Right lobe of liver (tissue), 6 donors: ENCODE measurements at regions not wholly inside any gene's neighbourhood (a gene's known extent, or its start where the extent isn't known, plus 50 kb on each side); places are given as distances from the start of the nearest gene placed in this dataset.
A peak's percentile ranks its signal among the peaks of the same experiment; 100 is the strongest.

ENCODE experiments used
- ATAC-seq, 4 donors: fragments of 200-7000 bp; cut with Tn5 transposase; one replicate each; pipeline ENCODE4 v1.9.1; 2020; ENCODE audit warnings: mild to moderate bottlenecking in 4 of 4, moderate library complexity in 4 of 4
- DNase-seq, 3 donors: peaks; one replicate each; pipeline ENCODE4 v3.0.0-alpha.2; 2020
- H3K27ac ChIP-seq, 3 donors: fragments of 200-600 bp; one replicate each; pipeline ENCODE4 v1.8.0; 2022
- H3K27me3 ChIP-seq, 2 donors: fragments of 200-600 bp; one replicate each; pipeline ENCODE4 v1.8.0; 2022
- H3K36me3 ChIP-seq, 4 donors: fragments of 200-600 bp; sonication (generic) in 1 of 4; one replicate each; pipeline versions ENCODE4 v1.5.1 to v1.8.0; 2017 to 2022; ENCODE audit warnings: control low read depth in 1 of 4
- H3K4me1 ChIP-seq, 4 donors: fragments of 200-600 bp; sonication (generic) in 1 of 4; one replicate each; pipeline versions ENCODE4 v1.5.1 to v1.8.0; 2017 to 2022; ENCODE audit warnings: control low read depth in 1 of 4
- H3K4me3 ChIP-seq, 3 donors: fragments of 200-600 bp; one replicate each; pipeline ENCODE4 v1.8.0; 2022
- H3K9me3 ChIP-seq, 4 donors: fragments of 200-600 bp; sonication (generic) in 1 of 4; one replicate each; pipeline versions ENCODE4 v1.5.1 to v1.8.0; 2017 to 2022; ENCODE audit warnings: control low read depth in 1 of 4
- CTCF ChIP-seq, 4 donors: fragments of 200-600 bp in 3 of 4; fragments of 450-650 bp in 1 of 4; IDR thresholded peaks; one replicate each; pipeline versions ENCODE4 v1.5.1 to v1.8.0; 2016 to 2022; ENCODE audit warnings: antibody characterized with exemption in 4 of 4, mild to moderate bottlenecking in 2 of 4
- POLR2A ChIP-seq: fragments of 450-650 bp; IDR thresholded peaks from one replicate; pipeline ENCODE4 v1.6.1; 2017; ENCODE audit warnings: antibody characterized with exemption, mild to moderate bottlenecking
- WGBS: methylation state at CpG from one replicate; pipeline ENCODE4 v1.1.6; 2018; ENCODE audit warnings: low coverage, low lambda C conversion rate; ENCODE audit not compliant: insufficient coverage; ENCODE audit errors: missing lambda C conversion rate; 5-methylcytosine and 5-hydroxymethylcytosine counted together
- intact Hi-C, 2 donors: fragments of 100-400 bp; cut with DNase I; formaldehyde crosslinking; loops; one replicate each; pipeline versions ENCODE4 v1.11.2 to v1.14.1; 2022
- donor health status: DM: no; HTN: yes; CAD: no.
- donor health status: DM: no; HTN: no; CAD: no.
- donor health status: DM: no; HTN: no; CAD: no.
- donor health status: DM: no; HTN: yes; CAD: no.
- donor health status: DM: no; HTN: yes; CAD: no.

GRCh38 chr3:82954486-82954885 is 1193.0 kb upstream of the GBE1 start:
- H3K27me3 ChIP-seq = no peaks in the 10 kb centered on the region
- no peaks in the 10 kb centered on the region for H3K36me3 ChIP-seq
- ATAC-seq (no peak), DNase-seq (no peak)
- no peak overlapping the region for H3K27ac ChIP-seq
- WGBS = 57% methylated on average over 1 of the region's 1 CpG
- intact Hi-C loops = no loop called here
- H3K4me1 ChIP-seq = no peaks in the 10 kb centered on the region
- no peak for TF ChIP-seq CTCF (IDR thresholded peaks at IDR 0.05)
- TF ChIP-seq POLR2A = no peak
- no peaks in the 10 kb centered on the region for H3K9me3 ChIP-seq
- H3K4me3 ChIP-seq = no peak overlapping the region

- H3K9me3 ChIP-seq = no peaks in the 10 kb centered on the region
- H3K27ac ChIP-seq = no peak overlapping the region
- TF ChIP-seq CTCF (IDR thresholded peaks at IDR 0.05) (no peak), POLR2A (no peak)
- no peaks in the 10 kb centered on the region for H3K4me1 ChIP-seq
- H3K4me3 ChIP-seq = no peak overlapping the region
- H3K36me3 ChIP-seq = no peaks in the 10 kb centered on the region
- ATAC-seq (no peak), DNase-seq (no peak)
- H3K27me3 ChIP-seq = no peaks in the 10 kb centered on the region
- intact Hi-C loops = no loop called here
These were observed 1180.6 kb upstream of the GBE1 start for GRCh38 chr3:82942041-82942440.

GRCh38 chr3:82940124-82940523 is 1178.7 kb upstream of the GBE1 start:
- peak; percentile 13 to 42 (median 40) for DNase-seq
- TF ChIP-seq POLR2A (no peak), CTCF (IDR thresholded peaks at IDR 0.05) (no peak)
- intact Hi-C loops = no loop called here
- no peaks in the 10 kb centered on the region for H3K4me1 ChIP-seq
- no peak overlapping the region for H3K4me3 ChIP-seq
- no peaks in the 10 kb centered on the region for H3K36me3 ChIP-seq
- WGBS = 94% methylated on average over 4 of the region's 16 CpGs
- H3K27me3 ChIP-seq = no peaks in the 10 kb centered on the region
- ATAC-seq = no peak
- H3K27ac ChIP-seq = no peak overlapping the region
- no peaks in the 10 kb centered on the region for H3K9me3 ChIP-seq

GRCh38 chr3:82939491-82940097 is 1178.1 kb upstream of the GBE1 start:
- 87% methylated on average over 3 of the region's 12 CpGs for WGBS

More at GRCh38 chr3:82939491-82940097, 1178.1 kb upstream of the GBE1 start:
- Histone ChIP-seq H3K4me3 (no peak overlapping the region), H3K27ac (no peak overlapping the region), H3K27me3 (no peaks in the 10 kb centered on the region), H3K36me3 (no peaks in the 10 kb centered on the region), H3K4me1 (no peaks in the 10 kb centered on the region), H3K9me3 (no peaks in the 10 kb centered on the region)
- ATAC-seq = no peak
- no peak for DNase-seq
- intact Hi-C loops = no loop called here
- TF ChIP-seq POLR2A = no peak
- no peak for TF ChIP-seq CTCF (IDR thresholded peaks at IDR 0.05)
